GM18868 (cell line): ENCODE measurements at regions not wholly inside any gene's neighbourhood (a gene's known extent, or its start where the extent isn't known, plus 50 kb on each side); places are given as distances from the start of the nearest gene placed in this dataset.

Experiments
- ATAC-seq: cut with Tn5 transposase; IDR thresholded peaks from one replicate; pipeline ENCODE4 v1.9.1; 2021; ENCODE audit warnings: mild to moderate bottlenecking, moderate library complexity; ENCODE audit not compliant: unreplicated experiment

GRCh38 chr2:121005453-121005852 is 269.8 kb downstream of the GLI2 start:
- ATAC-seq: no peak

- no peak for ATAC-seq
Observed at GRCh38 chr2:121006743-121007489, 271.2 kb downstream of the GLI2 start.

GRCh38 chr2:121007490-121007853 is 271.8 kb downstream of the GLI2 start:
- ATAC-seq: no peak

GRCh38 chr2:121008975-121009374 is 273.3 kb downstream of the GLI2 start:
- no peak for ATAC-seq

GRCh38 chr2:121010998-121011397 is 274.0 kb downstream of the TFCP2L1 start:
- ATAC-seq: no peak

GRCh38 chr2:121014876-121015275 is 270.1 kb downstream of the TFCP2L1 start:
- ATAC-seq: no peak

GRCh38 chr2:121015971-121016485 is 269.0 kb downstream of the TFCP2L1 start:
- ATAC-seq: no peak

GRCh38 chr2:121017396-121017795 is 267.6 kb downstream of the TFCP2L1 start:
- ATAC-seq: no peak

- no peak for ATAC-seq
Observed at GRCh38 chr2:121018136-121019061, 266.6 kb downstream of the TFCP2L1 start.

- no peak for ATAC-seq
Observed at GRCh38 chr2:121019071-121019470, 265.9 kb downstream of the TFCP2L1 start.

- ATAC-seq: no peak
Observed at GRCh38 chr2:121019756-121020155, 265.2 kb downstream of the TFCP2L1 start.

- no peak for ATAC-seq
Observed at GRCh38 chr2:121021685-121022084, 263.3 kb downstream of the TFCP2L1 start.

GRCh38 chr2:121028577-121028976 is 256.4 kb downstream of the TFCP2L1 start:
- no peak for ATAC-seq

GRCh38 chr2:121030523-121030922 is 254.5 kb downstream of the TFCP2L1 start:
- ATAC-seq: no peak

GRCh38 chr2:121031568-121032340 is 253.2 kb downstream of the TFCP2L1 start:
- ATAC-seq: no peak

- no peak for ATAC-seq
Observed at GRCh38 chr2:121033461-121033996, 251.5 kb downstream of the TFCP2L1 start.

GRCh38 chr2:121034551-121034950 is 250.5 kb downstream of the TFCP2L1 start:
- no peak for ATAC-seq

- no peak for ATAC-seq
Observed at GRCh38 chr2:121036226-121036692, 248.7 kb downstream of the TFCP2L1 start.

GRCh38 chr2:121037480-121037879 is 247.5 kb downstream of the TFCP2L1 start:
- no peak for ATAC-seq

- ATAC-seq: no peak
Observed at GRCh38 chr2:121038031-121038430, 247.0 kb downstream of the TFCP2L1 start.

- no peak for ATAC-seq
Observed at GRCh38 chr2:121038431-121038830, 246.6 kb downstream of the TFCP2L1 start.
